ENCODE measurements at regions not wholly inside any gene's neighbourhood (a gene's known extent, or its start where the extent isn't known, plus 50 kb on each side); places are given as distances from the start of the nearest gene placed in this dataset.

GRCh38 chr4:78661086-78661690 lies 109.6 kb downstream of the ANXA3 start:
- TF ChIP-seq CTCF (IDR thresholded peaks at IDR 0.05; ENCODE audit: extremely low read depth in 1 of 2, insufficient read depth in 1 of 2, low read depth in 1 of 2, low read length in 2 of 2) (no peak), POLR2A (IDR thresholded peaks at IDR 0.05; ENCODE audit: low read depth, low read length) (no peak), POLR2AphosphoS5 (IDR thresholded peaks at IDR 0.05; ENCODE audit: insufficient read depth, low read depth, low read length) (no peak), MYC (IDR thresholded peaks at IDR 0.05; ENCODE audit: low read depth, low read length) (no peak), EZH2 (IDR thresholded peaks at IDR 0.05; ENCODE audit: borderline replicate concordance, low read depth, low read length, severe bottlenecking) (no peak), MAX (IDR thresholded peaks at IDR 0.05; ENCODE audit: insufficient read depth, insufficient read length) (no peak)

All from endothelial cell of umbilical vein (primary cell).